ENCODE measurements at regions not wholly inside any gene's neighbourhood (a gene's known extent, or its start where the extent isn't known, plus 50 kb on each side); places are given as distances from the start of the nearest gene placed in this dataset.

DNA sequence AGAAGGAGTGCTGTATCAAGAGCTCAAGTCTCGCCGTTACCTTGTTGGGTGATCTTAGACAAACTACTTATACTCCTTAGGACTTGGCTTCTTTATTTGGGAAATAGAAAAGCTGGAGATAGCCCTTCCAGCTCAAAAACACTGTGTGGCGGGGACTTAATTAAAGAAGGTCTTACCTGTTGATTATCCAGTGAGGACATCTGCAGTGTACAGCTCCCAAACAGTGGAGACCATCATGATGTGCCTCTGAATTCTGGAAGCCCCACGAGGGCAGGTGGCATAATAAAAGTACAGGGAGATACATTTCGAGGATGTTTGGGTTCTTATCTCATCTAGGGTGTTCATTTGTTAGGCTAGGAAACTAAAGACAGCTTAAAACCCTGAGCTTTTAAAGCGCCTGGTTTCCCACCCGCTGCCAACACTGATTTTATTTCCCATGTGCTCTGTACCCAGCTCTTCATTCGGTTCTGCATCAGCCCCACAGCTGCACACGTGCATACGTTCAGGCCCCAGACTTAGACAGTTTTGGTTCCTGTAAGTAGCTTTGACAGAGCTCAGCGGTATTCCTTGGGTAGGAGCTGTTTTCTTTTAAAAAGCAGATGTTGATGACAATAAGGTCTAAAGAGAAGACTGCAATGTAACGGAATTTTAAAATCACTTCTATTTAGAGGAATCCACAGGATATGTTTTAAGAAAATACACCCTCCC is 80.5 kb upstream of the SIX2 start:
- Histone ChIP-seq H3K4me3 (ENCODE audit: low read depth in 1 of 2, low read length in 2 of 2) (no peak overlapping the region), H3K9me3 (ENCODE audit: control insufficient read depth in 1 of 2, low read length in 2 of 2) (no peaks in the 10 kb centered on the region), H3K9ac (ENCODE audit: low read depth in 1 of 2, low read length in 2 of 2) (no peak overlapping the region), H3K4me1 (ENCODE audit: control insufficient read depth in 1 of 2, insufficient read depth in 2 of 2, low read length in 2 of 2) (no peaks in the 10 kb centered on the region), H3K27ac (ENCODE audit: low read depth, low read length) (no peak overlapping the region), H3K27me3 (ENCODE audit: control insufficient read depth in 1 of 2, insufficient read depth in 2 of 2, low read length in 2 of 2) (no peaks in the 10 kb centered on the region), H3K36me3 (ENCODE audit: control insufficient read depth in 1 of 2, insufficient read depth in 2 of 2, low read length in 2 of 2) (no peaks in the 10 kb centered on the region)

GRCh38 chr2:45085487-45085886 is 76.2 kb upstream of the SIX2 start:
- Histone ChIP-seq H3K27ac (ENCODE audit: low read depth, low read length) (no peak overlapping the region), H3K36me3 (ENCODE audit: control insufficient read depth in 1 of 2, insufficient read depth in 2 of 2, low read length in 2 of 2) (no peaks in the 10 kb centered on the region), H3K9me3 (ENCODE audit: control insufficient read depth in 1 of 2, low read length in 2 of 2) (no peaks in the 10 kb centered on the region), H3K4me1 (ENCODE audit: control insufficient read depth in 1 of 2, insufficient read depth in 2 of 2, low read length in 2 of 2) (no peaks in the 10 kb centered on the region), H3K9ac (ENCODE audit: low read depth in 1 of 2, low read length in 2 of 2) (no peak overlapping the region), H3K4me3 (ENCODE audit: low read depth in 1 of 2, low read length in 2 of 2) (no peak overlapping the region), H3K27me3 (ENCODE audit: control insufficient read depth in 1 of 2, insufficient read depth in 2 of 2, low read length in 2 of 2) (peaks cover 0 to 4% of the 10 kb centered on the region in 2 donors)

- Histone ChIP-seq H3K9ac (ENCODE audit: low read depth in 1 of 2, low read length in 2 of 2) (no peak overlapping the region), H3K9me3 (ENCODE audit: control insufficient read depth in 1 of 2, low read length in 2 of 2) (no peaks in the 10 kb centered on the region), H3K27ac (ENCODE audit: low read depth, low read length) (no peak overlapping the region), H3K4me3 (ENCODE audit: low read depth in 1 of 2, low read length in 2 of 2) (no peak overlapping the region), H3K4me1 (ENCODE audit: control insufficient read depth in 1 of 2, insufficient read depth in 2 of 2, low read length in 2 of 2) (no peaks in the 10 kb centered on the region), H3K27me3 (ENCODE audit: control insufficient read depth in 1 of 2, insufficient read depth in 2 of 2, low read length in 2 of 2) (peaks cover 0 to 4% of the 10 kb centered on the region in 2 donors), H3K36me3 (ENCODE audit: control insufficient read depth in 1 of 2, insufficient read depth in 2 of 2, low read length in 2 of 2) (no peaks in the 10 kb centered on the region)
Measured at GRCh38 chr2:45084361-45085020, 75.2 kb upstream of the SIX2 start.

GRCh38 chr2:45083175-45083574 is 73.9 kb upstream of the SIX2 start:
- Histone ChIP-seq H3K36me3 (ENCODE audit: control insufficient read depth in 1 of 2, insufficient read depth in 2 of 2, low read length in 2 of 2) (no peaks in the 10 kb centered on the region), H3K27ac (ENCODE audit: low read depth, low read length) (no peak overlapping the region), H3K4me1 (ENCODE audit: control insufficient read depth in 1 of 2, insufficient read depth in 2 of 2, low read length in 2 of 2) (no peaks in the 10 kb centered on the region), H3K4me3 (ENCODE audit: low read depth in 1 of 2, low read length in 2 of 2) (no peak overlapping the region), H3K9me3 (ENCODE audit: control insufficient read depth in 1 of 2, low read length in 2 of 2) (no peaks in the 10 kb centered on the region), H3K9ac (ENCODE audit: low read depth in 1 of 2, low read length in 2 of 2) (no peak overlapping the region), H3K27me3 (ENCODE audit: control insufficient read depth in 1 of 2, insufficient read depth in 2 of 2, low read length in 2 of 2) (peaks cover 0 to 4% of the 10 kb centered on the region in 2 donors)

- Histone ChIP-seq H3K4me3 (ENCODE audit: low read depth in 1 of 2, low read length in 2 of 2) (no peak overlapping the region), H3K36me3 (ENCODE audit: control insufficient read depth in 1 of 2, insufficient read depth in 2 of 2, low read length in 2 of 2) (no peaks in the 10 kb centered on the region), H3K9ac (ENCODE audit: low read depth in 1 of 2, low read length in 2 of 2) (no peak overlapping the region), H3K9me3 (ENCODE audit: control insufficient read depth in 1 of 2, low read length in 2 of 2) (no peaks in the 10 kb centered on the region), H3K4me1 (ENCODE audit: control insufficient read depth in 1 of 2, insufficient read depth in 2 of 2, low read length in 2 of 2) (no peaks in the 10 kb centered on the region), H3K27me3 (ENCODE audit: control insufficient read depth in 1 of 2, insufficient read depth in 2 of 2, low read length in 2 of 2) (peaks cover 10 to 15% of the 10 kb centered on the region in 2 donors), H3K27ac (ENCODE audit: low read depth, low read length) (no peak overlapping the region)
Measured at GRCh38 chr2:45074713-45075112, 65.5 kb upstream of the SIX2 start.

DNA sequence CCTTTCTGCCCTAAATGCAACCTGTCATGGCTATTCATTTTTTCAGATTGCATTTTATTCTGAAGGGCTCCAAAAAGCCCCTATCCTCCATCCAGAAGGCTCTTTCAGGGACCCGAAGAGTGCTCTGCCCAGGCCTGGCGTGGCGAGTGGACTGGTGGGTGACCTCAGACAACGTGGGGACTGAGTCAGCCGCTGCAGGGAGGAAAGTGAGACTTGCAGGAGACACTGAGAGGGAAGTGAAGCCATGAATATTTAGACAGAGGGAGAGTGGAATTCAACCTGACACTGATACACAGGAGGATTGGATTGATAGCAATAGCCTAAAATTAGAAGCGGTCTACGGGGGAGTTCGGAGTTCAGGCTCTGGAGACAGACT is 63.6 kb upstream of the SIX2 start:
- Histone ChIP-seq H3K4me1 (ENCODE audit: control insufficient read depth in 1 of 2, insufficient read depth in 2 of 2, low read length in 2 of 2) (no peaks in the 10 kb centered on the region), H3K9ac (ENCODE audit: low read depth in 1 of 2, low read length in 2 of 2) (no peak overlapping the region), H3K27ac (ENCODE audit: low read depth, low read length) (no peak overlapping the region), H3K36me3 (ENCODE audit: control insufficient read depth in 1 of 2, insufficient read depth in 2 of 2, low read length in 2 of 2) (no peaks in the 10 kb centered on the region), H3K27me3 (ENCODE audit: control insufficient read depth in 1 of 2, insufficient read depth in 2 of 2, low read length in 2 of 2) (peaks cover 10 to 18% of the 10 kb centered on the region in 2 donors), H3K4me3 (ENCODE audit: low read depth in 1 of 2, low read length in 2 of 2) (no peak overlapping the region), H3K9me3 (ENCODE audit: control insufficient read depth in 1 of 2, low read length in 2 of 2) (no peaks in the 10 kb centered on the region)

- H3K9me3 ChIP-seq (ENCODE audit: control insufficient read depth in 1 of 2, low read length in 2 of 2) = no peaks in the 10 kb centered on the region
- H3K36me3 ChIP-seq (ENCODE audit: control insufficient read depth in 1 of 2, insufficient read depth in 2 of 2, low read length in 2 of 2) = no peaks in the 10 kb centered on the region
- no peaks in the 10 kb centered on the region for H3K4me1 ChIP-seq (ENCODE audit: control insufficient read depth in 1 of 2, insufficient read depth in 2 of 2, low read length in 2 of 2)
- no peak overlapping the region for H3K4me3 ChIP-seq (ENCODE audit: low read depth in 1 of 2, low read length in 2 of 2)
- no peak overlapping the region for H3K9ac ChIP-seq (ENCODE audit: low read depth in 1 of 2, low read length in 2 of 2)
- no peak overlapping the region for H3K27ac ChIP-seq (ENCODE audit: low read depth, low read length)
- peaks cover 10 to 21% of the 10 kb centered on the region in 2 donors for H3K27me3 ChIP-seq (ENCODE audit: control insufficient read depth in 1 of 2, insufficient read depth in 2 of 2, low read length in 2 of 2)
Measured at GRCh38 chr2:45072064-45072861, 63.0 kb upstream of the SIX2 start.

DNA sequence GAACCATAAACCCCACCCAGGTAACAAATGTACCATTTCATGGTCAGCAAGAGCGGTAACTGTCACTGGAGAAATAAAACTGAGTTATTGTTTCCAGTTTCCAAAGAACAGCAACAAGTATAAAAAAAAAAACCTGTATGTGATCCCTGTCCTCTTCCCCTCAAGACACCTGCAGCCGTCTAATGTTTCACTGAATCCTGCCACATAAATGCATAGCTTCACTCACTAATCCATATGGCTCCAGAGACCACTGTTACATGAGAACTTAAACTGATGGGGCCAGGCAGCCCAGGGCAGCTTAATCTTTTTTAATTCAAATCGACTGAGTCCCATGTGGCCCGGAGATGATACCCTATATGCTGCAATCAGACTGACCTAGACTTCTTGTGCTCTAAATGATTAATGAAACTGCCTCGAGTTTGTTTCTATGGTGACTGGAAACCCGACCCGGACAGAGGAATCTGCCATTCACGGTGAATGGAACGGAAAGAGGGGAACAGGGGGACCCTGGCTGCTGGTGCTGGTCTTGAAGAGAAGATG is 60.9 kb upstream of the SIX2 start:
- Histone ChIP-seq H3K27me3 (ENCODE audit: control insufficient read depth in 1 of 2, insufficient read depth in 2 of 2, low read length in 2 of 2) (peaks cover 10 to 26% of the 10 kb centered on the region in 2 donors), H3K4me3 (ENCODE audit: low read depth in 1 of 2, low read length in 2 of 2) (no peak overlapping the region)

GRCh38 chr2:45069684-45070083 is 60.4 kb upstream of the SIX2 start:
- peaks cover 10 to 26% of the 10 kb centered on the region in 2 donors for H3K27me3 ChIP-seq (ENCODE audit: control insufficient read depth in 1 of 2, insufficient read depth in 2 of 2, low read length in 2 of 2)
- no peak overlapping the region for H3K27ac ChIP-seq (ENCODE audit: low read depth, low read length)
- no peaks in the 10 kb centered on the region for H3K36me3 ChIP-seq (ENCODE audit: control insufficient read depth in 1 of 2, insufficient read depth in 2 of 2, low read length in 2 of 2)
- no peaks in the 10 kb centered on the region for H3K9me3 ChIP-seq (ENCODE audit: control insufficient read depth in 1 of 2, low read length in 2 of 2)
- H3K9ac ChIP-seq (ENCODE audit: low read depth in 1 of 2, low read length in 2 of 2) = no peak overlapping the region
- H3K4me1 ChIP-seq (ENCODE audit: control insufficient read depth in 1 of 2, insufficient read depth in 2 of 2, low read length in 2 of 2) = no peaks in the 10 kb centered on the region
- H3K4me3 ChIP-seq (ENCODE audit: low read depth in 1 of 2, low read length in 2 of 2) = no peak overlapping the region

More for the DNA sequence above, 60.9 kb upstream of the SIX2 start:
- Histone ChIP-seq H3K4me1 (ENCODE audit: control insufficient read depth in 1 of 2, insufficient read depth in 2 of 2, low read length in 2 of 2) (no peaks in the 10 kb centered on the region), H3K27ac (ENCODE audit: low read depth, low read length) (no peak overlapping the region), H3K9me3 (ENCODE audit: control insufficient read depth in 1 of 2, low read length in 2 of 2) (no peaks in the 10 kb centered on the region), H3K36me3 (ENCODE audit: control insufficient read depth in 1 of 2, insufficient read depth in 2 of 2, low read length in 2 of 2) (no peaks in the 10 kb centered on the region), H3K9ac (ENCODE audit: low read depth in 1 of 2, low read length in 2 of 2) (no peak overlapping the region)

All from duodenal mucosa (tissue), 2 donors.